Activated T-cell treated with anti-CD3 and anti-CD28 coated beads, Interleukin-2, amount 50 U/mL, for 1 hour (primary cell): ENCODE measurements at regions not wholly inside any gene's neighbourhood (a gene's known extent, or its start where the extent isn't known, plus 50 kb on each side); places are given as distances from the start of the nearest gene placed in this dataset.

Experiments used
- DNase-seq: peaks from one replicate; pipeline ENCODE4 v3.0.0-alpha.2; 2020

DNA sequence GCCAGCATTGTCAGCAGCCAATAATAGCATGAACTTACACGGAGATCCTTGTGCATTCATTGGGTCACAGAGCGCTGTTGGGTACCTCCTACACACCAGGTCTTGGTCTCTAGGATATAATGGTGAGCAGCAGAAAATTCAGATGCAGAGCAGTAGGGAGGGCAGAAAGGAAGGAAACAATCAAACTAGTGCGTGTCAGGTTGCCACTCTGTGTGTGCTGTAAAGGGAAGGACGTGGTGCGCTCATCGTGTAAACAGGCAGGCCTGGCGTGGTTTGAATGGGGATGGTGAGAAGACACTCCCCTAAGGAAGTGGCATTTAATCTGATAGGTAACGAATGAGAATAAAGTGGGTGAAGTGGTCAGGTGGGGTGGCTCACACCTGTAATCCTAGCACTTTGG lies 336.4 kb downstream of the CDH26 start:
- DNase-seq, result no peak

- no peak for DNase-seq
Measured at GRCh38 chr20:60295214-60295613, 337.0 kb downstream of the CDH26 start.

DNA sequence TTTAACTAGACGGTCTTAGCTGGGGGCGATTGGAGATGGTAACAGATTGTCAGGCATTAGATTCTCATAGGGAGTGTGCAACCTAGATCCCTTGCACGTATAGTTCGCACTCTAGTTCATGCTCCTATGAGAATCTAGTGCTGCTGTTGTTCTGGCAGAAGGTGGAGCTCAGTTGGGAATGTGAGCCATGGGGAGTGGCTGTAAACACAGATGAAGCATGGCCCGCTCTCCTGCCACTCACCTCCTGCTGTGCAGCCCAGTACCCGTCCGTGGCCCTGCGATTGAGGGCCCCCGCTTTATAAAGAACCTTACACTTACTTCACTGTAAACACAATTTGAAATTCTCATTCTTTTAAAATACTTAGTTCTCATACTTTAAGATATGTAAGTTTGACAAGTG lies 339.4 kb downstream of the CDH26 start:
- DNase-seq, result no peak

DNA sequence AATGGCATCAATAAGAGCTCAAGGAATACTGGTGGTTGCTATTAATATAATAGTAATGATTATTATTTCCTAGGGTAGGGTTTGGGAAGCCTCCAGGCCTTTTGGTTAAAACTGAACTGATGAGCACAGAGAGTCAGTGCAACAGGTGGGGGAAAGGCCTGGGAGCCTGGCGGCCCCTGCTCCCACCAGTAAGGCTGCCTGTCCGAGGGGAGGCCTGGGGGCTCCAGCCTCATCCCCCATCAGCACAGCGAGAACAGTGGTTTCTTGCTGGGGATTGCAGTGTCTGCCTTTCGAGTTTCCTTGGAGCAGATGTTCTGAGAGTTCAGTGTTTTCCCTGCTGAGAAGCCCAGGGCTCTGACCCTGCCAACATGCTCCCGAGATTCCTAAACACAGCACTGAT lies 340.4 kb downstream of the CDH26 start:
- DNase-seq, result no peak

DNA sequence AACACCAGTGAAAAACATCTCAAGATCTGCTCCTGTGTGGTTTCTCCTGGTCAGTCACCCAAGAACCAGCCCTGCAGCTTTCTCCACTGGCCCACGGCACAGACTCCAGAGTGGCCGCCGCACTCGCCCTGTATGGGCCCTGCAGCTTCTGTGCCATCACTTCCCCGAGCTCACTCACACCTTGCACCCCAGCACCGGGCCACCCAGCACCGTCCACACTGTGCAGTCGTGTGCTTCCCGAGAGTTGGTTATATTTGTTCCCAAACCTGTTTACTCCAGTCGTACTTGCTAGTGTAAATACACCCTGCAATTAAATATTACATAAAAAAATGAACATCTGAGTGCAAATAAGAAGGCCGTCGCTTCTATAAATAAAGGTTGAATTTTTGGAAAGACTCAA lies 341.7 kb downstream of the CDH26 start:
- no peak for DNase-seq

DNA sequence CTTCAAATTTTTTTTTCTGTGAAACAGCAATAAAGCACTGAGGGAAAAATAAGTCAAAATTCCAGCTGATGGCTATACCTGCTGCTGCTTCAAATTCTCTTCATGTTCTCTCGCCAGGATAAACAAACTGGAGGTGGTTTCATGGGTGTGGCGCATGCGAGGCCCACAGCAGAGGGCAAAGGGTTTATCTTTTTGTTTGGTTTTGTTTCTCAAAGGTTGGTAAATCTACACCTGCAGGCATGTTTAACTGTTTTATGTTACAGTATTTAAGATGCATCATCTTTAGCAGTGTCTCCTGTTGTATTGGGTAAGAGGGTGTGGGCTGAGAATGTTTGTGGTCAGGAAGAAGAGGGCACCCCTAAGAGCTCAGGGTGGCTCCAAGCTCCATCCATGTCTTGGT lies 342.2 kb downstream of the CDH26 start:
- no peak for DNase-seq

DNA sequence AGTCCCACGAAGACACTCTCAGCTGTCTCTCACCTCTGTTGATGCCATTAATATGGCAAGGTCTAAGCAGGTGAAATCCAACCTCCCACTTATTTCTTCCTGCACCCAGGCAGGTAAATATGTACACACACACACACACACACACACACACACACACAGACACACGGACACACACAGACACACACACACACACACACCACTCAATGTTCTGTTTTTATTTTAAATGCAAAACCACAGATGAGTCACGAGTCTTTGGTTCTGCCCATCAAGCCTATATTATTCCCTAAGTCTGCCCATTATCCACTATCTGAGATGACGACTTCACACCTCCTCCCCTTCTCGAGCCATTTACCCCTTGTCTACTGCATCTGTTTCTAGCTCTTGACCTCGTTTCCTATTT lies 344.7 kb downstream of the CDH26 start:
- DNase-seq, result no peak

DNA sequence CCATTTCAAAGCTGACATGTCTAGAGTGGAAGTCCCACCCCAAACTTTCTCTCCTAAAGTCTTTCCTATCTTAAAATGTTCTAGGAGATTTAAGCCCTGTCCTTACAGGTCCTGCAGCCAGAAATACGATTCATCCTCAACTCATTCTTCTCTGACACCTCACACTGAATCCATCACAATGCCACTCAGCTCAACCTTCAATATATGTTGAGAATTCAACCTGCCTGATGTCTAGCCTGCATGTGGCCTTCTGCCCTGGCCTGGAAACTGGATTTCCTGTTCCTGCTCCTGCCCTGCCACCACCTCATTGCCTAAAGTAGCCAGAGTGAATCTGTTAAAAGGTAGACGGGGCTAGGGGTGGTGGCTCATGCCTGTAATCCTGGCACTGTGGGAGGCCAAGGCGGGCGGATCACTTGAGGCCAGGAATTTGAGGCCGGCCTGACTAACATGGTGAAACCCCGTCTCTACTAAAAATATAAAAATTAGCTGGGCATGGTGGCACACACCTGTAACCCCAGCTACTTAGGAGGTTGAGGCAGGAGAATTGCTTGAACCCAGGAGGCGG lies 345.9 kb downstream of the CDH26 start:
- no peak for DNase-seq

DNA sequence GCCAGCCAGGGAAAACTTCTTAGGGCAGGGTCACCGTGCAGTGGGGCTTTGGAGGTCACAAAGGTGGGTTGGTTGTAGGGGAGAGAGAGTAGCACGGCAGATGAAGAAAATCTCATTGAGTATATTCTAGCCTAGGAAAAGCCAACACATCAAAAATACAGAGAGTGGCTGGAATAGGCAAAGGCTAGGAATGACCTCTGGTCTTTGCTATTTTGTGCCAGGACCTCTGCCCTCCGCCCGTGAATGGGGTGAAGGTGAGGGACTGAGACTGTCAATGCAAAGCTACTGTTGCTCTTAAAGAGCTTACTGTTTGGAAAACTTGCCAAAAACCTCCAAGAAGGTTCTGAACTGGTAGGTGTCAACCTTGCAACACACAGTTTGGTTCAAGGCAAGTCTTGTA lies 346.7 kb downstream of the CDH26 start:
- DNase-seq, result no peak

DNA sequence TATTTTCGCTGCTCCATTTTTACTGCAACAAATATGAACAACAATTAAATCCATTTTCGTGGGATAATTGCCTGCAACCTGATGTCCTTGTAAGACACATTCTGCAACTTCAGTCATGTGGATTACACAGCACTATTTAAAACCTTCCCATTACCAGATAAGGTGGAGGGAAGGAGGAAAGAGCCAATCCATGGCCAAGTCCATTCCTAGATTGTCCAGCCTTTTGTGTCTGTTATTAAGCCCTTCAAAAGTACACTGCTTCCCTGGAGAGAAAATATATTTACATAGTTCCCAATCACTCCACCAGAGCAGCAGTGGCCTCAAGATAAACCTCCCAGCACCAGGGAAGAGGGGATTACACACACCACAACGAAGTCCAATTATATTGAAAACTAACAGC lies 347.9 kb downstream of the CDH26 start:
- no peak for DNase-seq

DNA sequence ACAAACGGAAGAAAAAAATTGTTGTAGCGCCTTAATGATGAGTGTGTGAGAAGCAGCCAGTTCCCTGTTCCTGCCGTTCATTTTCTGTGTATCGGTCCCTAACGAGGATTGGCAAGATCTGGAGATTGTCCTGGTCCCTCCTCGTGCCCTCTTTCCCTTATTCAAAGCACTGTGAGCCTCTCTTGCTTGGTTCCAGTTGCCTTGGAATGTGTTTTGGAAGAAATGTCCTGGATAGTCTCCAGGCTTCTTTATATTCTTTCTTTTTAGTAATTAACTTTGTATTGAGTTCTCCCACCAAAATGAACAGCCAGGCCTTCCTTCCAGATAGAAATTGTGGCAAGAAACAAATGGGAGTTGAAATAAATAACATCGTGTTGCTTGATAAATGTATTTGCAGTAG lies 348.3 kb downstream of the CDH26 start:
- no peak for DNase-seq

DNA sequence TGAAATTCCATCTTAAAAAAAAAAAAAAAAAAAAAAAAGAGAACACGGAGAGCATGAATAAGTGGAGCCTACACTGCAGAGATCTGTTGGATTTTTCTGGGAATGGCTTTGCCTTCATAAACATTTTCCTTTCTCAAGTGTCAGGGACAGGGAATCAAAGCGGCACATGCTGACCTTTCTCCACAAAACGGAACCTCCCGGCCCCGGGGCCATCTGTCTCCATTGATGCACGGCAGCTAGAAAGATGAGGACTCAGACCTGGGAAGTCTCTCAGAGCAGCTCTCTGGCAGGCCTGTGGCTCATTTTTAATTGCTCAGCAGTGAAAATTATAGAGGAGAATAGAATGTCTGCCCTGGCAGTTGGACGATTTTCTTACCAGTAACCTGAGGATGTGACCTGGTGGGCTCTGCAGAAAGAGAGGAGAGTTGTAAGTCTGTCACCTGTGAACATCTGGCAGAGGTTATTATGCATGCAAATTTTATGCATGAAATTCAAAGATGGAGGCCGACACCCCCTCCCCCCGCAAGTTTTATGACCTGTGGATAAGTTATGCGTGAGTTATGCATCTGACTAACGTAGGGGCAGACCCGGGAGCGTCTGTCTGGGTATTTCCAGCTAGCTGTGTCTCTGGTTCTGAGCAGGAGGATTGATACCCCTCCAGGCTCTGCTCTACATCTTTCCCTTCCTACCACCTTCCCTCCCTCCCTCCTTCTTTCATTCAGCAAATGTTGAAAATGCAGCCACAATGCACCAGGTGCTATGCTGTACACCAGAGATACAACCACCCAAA lies 352.5 kb downstream of the CDH26 start:
- DNase-seq, result no peak

GRCh38 chr20:60313191-60313590 lies 355.0 kb downstream of the CDH26 start:
- no peak for DNase-seq

DNA sequence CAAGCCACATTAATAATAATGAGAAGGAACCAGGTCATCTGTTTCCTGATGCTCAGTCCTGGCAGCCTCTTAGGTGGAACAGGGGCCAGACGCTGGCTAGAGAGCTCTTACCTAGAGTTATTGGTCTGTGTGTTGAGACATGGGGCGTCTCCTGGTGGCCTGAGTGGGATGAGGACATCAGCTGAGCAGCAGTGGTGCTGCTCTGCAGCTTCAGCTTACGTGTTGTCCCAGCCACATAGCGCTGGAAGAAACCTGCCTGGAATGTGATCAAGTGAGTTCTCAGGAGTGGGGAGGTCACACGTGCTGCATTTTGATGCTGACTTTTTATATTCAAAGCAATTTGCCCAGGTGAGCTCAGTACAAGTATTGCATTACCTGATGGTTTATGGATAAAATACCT lies 355.4 kb downstream of the CDH26 start:
- DNase-seq, result no peak

DNA sequence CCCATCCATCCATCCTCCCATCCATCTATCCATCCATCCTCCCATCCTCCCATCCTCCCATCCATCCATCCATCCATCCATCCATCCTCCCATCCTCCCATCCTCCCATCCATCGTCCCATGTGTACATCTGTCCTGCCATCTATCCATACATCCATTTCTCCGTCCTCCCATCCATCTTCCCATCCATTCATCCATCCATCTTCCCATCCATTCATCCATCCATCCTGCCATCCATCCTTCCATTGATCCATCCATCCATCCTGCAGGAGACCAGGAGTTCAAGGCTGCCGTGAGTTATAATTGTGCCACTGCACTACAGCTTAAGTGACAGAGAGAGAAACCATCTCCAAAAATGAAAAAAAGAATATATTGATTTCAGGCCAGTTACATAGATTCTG lies 356.5 kb downstream of the CDH26 start:
- DNase-seq, result no peak

DNA sequence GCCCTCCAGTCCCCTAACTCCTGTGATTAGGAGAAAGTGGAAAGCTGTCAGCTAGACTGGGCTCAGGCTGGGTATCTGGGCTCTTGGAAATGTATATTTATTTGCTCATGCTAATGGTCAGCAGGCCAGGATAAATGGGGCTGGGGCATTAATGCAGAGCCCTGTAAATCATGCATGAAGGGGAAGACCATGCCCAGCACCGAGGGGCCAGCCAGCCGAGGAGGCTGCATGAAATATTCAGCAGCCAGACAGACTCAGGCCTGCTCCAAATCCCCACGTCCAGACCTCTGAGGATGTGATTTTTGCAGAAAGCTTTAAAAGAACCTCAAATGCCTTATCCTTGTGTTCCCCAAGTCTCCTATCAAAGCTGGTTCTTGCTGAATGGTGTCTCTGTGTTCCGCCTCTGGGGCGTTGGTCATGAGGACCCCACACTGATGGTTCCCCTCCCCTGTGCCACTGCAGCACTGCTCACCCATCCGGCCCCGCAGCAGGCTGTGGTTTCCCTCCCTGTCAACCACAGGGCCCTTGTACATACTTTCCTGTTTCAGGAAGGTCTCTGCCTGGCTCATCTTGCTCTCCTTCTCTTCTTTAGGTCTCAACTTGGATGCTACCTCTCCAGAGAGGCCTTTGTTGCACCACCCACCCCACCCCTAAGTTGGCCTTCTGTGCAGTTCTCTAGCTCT lies 358.4 kb downstream of the CDH26 start:
- DNase-seq, result no peak

GRCh38 chr20:60317401-60317800 lies 359.2 kb downstream of the CDH26 start:
- DNase-seq, result no peak

DNA sequence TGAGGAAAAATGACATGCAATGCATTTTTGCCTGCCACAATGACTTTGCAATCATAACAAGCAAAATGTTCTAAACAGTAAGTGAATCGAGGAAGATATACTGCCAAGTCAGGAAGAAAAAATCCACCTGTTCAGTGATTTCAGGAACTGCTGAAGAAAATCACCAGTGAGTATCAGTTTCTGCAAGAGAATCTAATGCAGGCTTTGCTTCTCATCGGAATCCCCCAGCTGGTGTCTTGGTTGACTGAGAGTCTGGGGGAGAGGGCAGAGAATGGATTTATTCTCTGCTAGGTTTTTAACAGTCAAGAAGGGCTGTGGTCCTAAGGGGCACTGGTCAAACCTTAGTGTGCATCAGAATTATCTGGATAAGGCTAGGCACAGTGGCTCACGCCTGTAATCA lies 363.4 kb downstream of the CDH26 start:
- no peak for DNase-seq

DNA sequence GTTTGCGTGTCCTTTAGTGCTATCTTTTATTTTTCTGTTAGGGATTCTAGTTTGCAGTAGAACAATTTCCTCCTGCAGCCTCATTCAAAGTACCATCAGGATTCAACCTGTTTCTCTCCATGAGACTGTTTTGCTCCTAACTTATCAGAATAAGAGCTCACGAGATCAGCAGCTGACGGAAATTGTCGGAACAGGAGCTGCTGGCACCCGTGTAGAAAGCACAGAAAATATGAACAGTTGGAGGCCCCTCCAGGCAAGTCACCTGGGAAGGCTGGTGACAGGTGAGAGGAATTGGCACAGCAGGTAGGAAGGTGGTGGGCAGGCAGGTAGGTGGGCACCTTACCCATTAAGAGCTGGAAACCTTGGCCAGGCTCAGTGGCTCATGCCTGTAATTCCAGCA lies 368.6 kb downstream of the CDH26 start:
- no peak for DNase-seq

GRCh38 chr20:60327971-60328660 lies 369.9 kb downstream of the CDH26 start:
- DNase-seq, result no peak

DNA sequence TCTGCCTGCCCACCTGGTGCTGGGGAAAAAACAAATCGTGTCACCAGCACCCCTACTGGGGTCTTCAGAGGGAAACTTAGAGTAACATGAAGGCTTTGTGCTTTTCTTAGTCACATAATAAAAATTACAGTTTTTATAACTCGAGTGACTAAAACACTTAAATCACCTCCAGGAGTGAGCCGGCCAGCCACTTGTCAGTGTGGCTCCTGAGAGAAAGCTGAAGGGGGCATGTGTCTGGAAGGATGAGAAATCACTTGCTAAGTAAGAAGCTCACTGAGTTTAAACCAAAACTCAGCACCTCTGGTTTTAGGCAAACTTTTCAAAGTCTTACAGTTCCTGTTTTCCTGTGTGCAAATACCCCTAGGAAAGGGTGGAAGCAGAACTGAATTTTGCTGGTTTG lies 372.2 kb downstream of the CDH26 start:
- no peak for DNase-seq

GRCh38 chr20:60331688-60332300 lies 373.6 kb downstream of the CDH26 start:
- DNase-seq, result no peak

DNA sequence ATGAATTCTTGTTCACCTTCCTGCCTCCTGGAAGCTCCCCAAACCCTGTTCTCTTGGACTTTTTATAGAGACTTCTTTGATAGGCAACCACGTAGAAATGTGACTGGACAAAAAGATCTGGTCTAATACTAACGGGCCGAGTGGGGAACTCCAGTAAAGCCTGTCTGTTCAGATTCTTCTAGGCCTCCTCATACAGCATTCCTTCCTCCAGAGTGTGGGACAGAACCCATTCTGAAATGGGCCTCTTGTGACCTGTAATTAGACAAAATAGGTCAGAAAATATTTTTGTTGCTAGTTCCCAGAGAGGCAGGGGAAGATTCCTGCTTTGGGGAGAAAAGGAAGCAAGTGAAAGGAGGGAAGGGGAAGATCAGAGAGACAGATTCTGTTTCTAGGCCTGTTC lies 374.3 kb downstream of the CDH26 start:
- no peak for DNase-seq
